Small intestine (tissue), 7 donors: ENCODE measurements at regions not wholly inside any gene's neighbourhood (a gene's known extent, or its start where the extent isn't known, plus 50 kb on each side); places are given as distances from the start of the nearest gene placed in this dataset.

Experiments used
- DNase-seq, 2 donors: peaks; one replicate each; pipeline versions ENCODE4 v3.0.0 to v3.0.0-alpha.2; 2013
- FAIRE-seq: peaks from 2 replicates; lab custom pipeline; 2012; peaks lifted over from hg19 to GRCh38; lab: Jason Lieb, UNC
- H3K27ac ChIP-seq, 3 donors: one replicate each; pipeline ENCODE4 v1.5.1; 2013; ENCODE audit warnings: low read length in 2 of 3, mild to moderate bottlenecking in 2 of 3, control low read depth in 1 of 3, inconsistent platforms in 1 of 3, low read depth in 1 of 3, moderate library complexity in 1 of 3
- H3K27me3 ChIP-seq, 3 donors: one replicate each; pipeline ENCODE4 v1.6.1; 2013; ENCODE audit warnings: low read length in 3 of 3, inconsistent platforms in 1 of 3; ENCODE audit not compliant: control insufficient read depth in 3 of 3, insufficient read depth in 3 of 3
- H3K36me3 ChIP-seq, 3 donors: one replicate each; pipeline ENCODE4 v1.6.1; 2013; ENCODE audit warnings: low read length in 3 of 3, inconsistent platforms in 1 of 3, low read depth in 1 of 3, mild to moderate bottlenecking in 1 of 3, moderate library complexity in 1 of 3; ENCODE audit not compliant: control insufficient read depth in 3 of 3, insufficient read depth in 2 of 3
- H3K4me1 ChIP-seq, 3 donors: one replicate each; pipeline ENCODE4 v1.6.1; 2013; ENCODE audit warnings: low read length in 2 of 3, inconsistent platforms in 1 of 3, low read depth in 1 of 3, mild to moderate bottlenecking in 1 of 3, moderate library complexity in 1 of 3; ENCODE audit not compliant: control insufficient read depth in 3 of 3, insufficient read depth in 2 of 3
- H3K4me3 ChIP-seq, 3 donors: one replicate each; pipeline ENCODE4 v1.5.1; 2013; ENCODE audit warnings: low read length in 3 of 3, control low read depth in 1 of 3, inconsistent platforms in 1 of 3, low read depth in 1 of 3, mild to moderate bottlenecking in 1 of 3, moderate library complexity in 1 of 3
- H3K9me3 ChIP-seq, 2 donors: one replicate each; pipeline ENCODE4 v1.6.1; 2013; ENCODE audit warnings: low read depth in 1 of 2, low read length in 1 of 2; ENCODE audit not compliant: control insufficient read depth in 2 of 2, insufficient read depth in 1 of 2
- WGBS, 3 donors: extraction: QIAGEN DNeasy Blood & Tissue Kit; methylation state at CpG; one replicate each; pipeline ENCODE4 v1.1.7; 2013; 5-methylcytosine and 5-hydroxymethylcytosine counted together
- donor health status: healthy with polysubstance abuse.
- donor health status: control.
- donor health status: control.
- donor health status: Bipolar disorder and iron deficiency.
- donor health status: healthy.

- Histone ChIP-seq H3K27ac (no peak overlapping the region), H3K27me3 (no peaks in the 10 kb centered on the region), H3K4me3 (no peak overlapping the region), H3K36me3 (no peaks in the 10 kb centered on the region), H3K4me1 (no peaks in the 10 kb centered on the region), H3K9me3 (peaks cover 0 to 7% of the 10 kb centered on the region in 2 donors)
- no peak for DNase-seq
- WGBS, 3 donors: 65 to 74% (median 71%) methylated on average over 3 of the region's 3 CpGs
- FAIRE-seq: no peak
Measured at GRCh38 chr1:98253145-98253544, 332.3 kb upstream of the DPYD start.

GRCh38 chr1:98251497-98251896 is 330.7 kb upstream of the DPYD start:
- Histone ChIP-seq H3K36me3 (no peaks in the 10 kb centered on the region), H3K9me3 (peaks cover 0 to 7% of the 10 kb centered on the region in 2 donors), H3K27me3 (no peaks in the 10 kb centered on the region), H3K4me3 (no peak overlapping the region), H3K4me1 (no peaks in the 10 kb centered on the region), H3K27ac (no peak overlapping the region)
- 85 to 94% (median 91%) methylated on average over 2 of the region's 2 CpGs for WGBS, 3 donors
- no peak for DNase-seq
- FAIRE-seq: no peak

GRCh38 chr1:98232678-98233077 is 311.8 kb upstream of the DPYD start:
- Histone ChIP-seq H3K36me3 (no peaks in the 10 kb centered on the region), H3K4me3 (no peak overlapping the region), H3K9me3 (peaks cover 0 to 5% of the 10 kb centered on the region in 2 donors), H3K4me1 (no peaks in the 10 kb centered on the region), H3K27ac (no peak overlapping the region), H3K27me3 (no peaks in the 10 kb centered on the region)
- WGBS, 3 donors: 75 to 83% (median 77%) methylated on average over 3 of the region's 3 CpGs
- FAIRE-seq (no peak), DNase-seq (no peak)

GRCh38 chr1:98222706-98223105 is 301.9 kb upstream of the DPYD start:
- 74 to 87% (median 77%) methylated on average over 1 of the region's 1 CpG for WGBS, 3 donors
- H3K27me3 ChIP-seq: no peaks in the 10 kb centered on the region

GRCh38 chr1:98221923-98222322 is 301.1 kb upstream of the DPYD start:
- Histone ChIP-seq H3K27me3 (no peaks in the 10 kb centered on the region), H3K4me1 (no peaks in the 10 kb centered on the region), H3K4me3 (no peak overlapping the region), H3K36me3 (no peaks in the 10 kb centered on the region), H3K27ac (no peak overlapping the region), H3K9me3 (no peaks in the 10 kb centered on the region)
- peak in 1 of 2 donors; percentile 4 for DNase-seq
- 43 to 74% (median 67%) methylated on average over 3 of the region's 3 CpGs for WGBS, 3 donors
- no peak for FAIRE-seq

More at GRCh38 chr1:98222706-98223105, 301.9 kb upstream of the DPYD start:
- no peaks in the 10 kb centered on the region for H3K36me3 ChIP-seq
- no peak overlapping the region for H3K4me3 ChIP-seq
- H3K27ac ChIP-seq: no peak overlapping the region
- H3K4me1 ChIP-seq: no peaks in the 10 kb centered on the region
- no peak for FAIRE-seq
- no peaks in the 10 kb centered on the region for H3K9me3 ChIP-seq
- no peak for DNase-seq

GRCh38 chr1:98217601-98218000 is 296.8 kb upstream of the DPYD start:
- Histone ChIP-seq H3K36me3 (no peaks in the 10 kb centered on the region), H3K4me1 (no peaks in the 10 kb centered on the region), H3K27ac (no peak overlapping the region), H3K4me3 (no peak overlapping the region), H3K27me3 (no peaks in the 10 kb centered on the region), H3K9me3 (no peaks in the 10 kb centered on the region)
- FAIRE-seq (no peak), DNase-seq (no peak)
- WGBS, 3 donors: 73 to 80% (median 79%) methylated on average over 2 of the region's 2 CpGs

GRCh38 chr1:98216304-98216703 is 295.5 kb upstream of the DPYD start:
- Histone ChIP-seq H3K4me1 (no peaks in the 10 kb centered on the region), H3K9me3 (no peaks in the 10 kb centered on the region), H3K27ac (no peak overlapping the region), H3K27me3 (no peaks in the 10 kb centered on the region), H3K36me3 (no peaks in the 10 kb centered on the region), H3K4me3 (no peak overlapping the region)
- WGBS, 3 donors: 76 to 90% (median 76%) methylated on average over 5 of the region's 5 CpGs
- FAIRE-seq (no peak), DNase-seq (no peak)

- no peaks in the 10 kb centered on the region for H3K4me1 ChIP-seq
- no peaks in the 10 kb centered on the region for H3K36me3 ChIP-seq
- no peak overlapping the region for H3K4me3 ChIP-seq
- WGBS, 3 donors: 82 to 87% (median 87%) methylated on average over 2 of the region's 2 CpGs
- no peak for FAIRE-seq
- H3K27me3 ChIP-seq: peaks cover 0 to 2% (median 0%) of the 10 kb centered on the region in 3 donors
- no peak overlapping the region for H3K27ac ChIP-seq
- H3K9me3 ChIP-seq: no peaks in the 10 kb centered on the region
- no peak for DNase-seq
Measured at GRCh38 chr1:98211271-98211845, 290.5 kb upstream of the DPYD start.

DNA sequence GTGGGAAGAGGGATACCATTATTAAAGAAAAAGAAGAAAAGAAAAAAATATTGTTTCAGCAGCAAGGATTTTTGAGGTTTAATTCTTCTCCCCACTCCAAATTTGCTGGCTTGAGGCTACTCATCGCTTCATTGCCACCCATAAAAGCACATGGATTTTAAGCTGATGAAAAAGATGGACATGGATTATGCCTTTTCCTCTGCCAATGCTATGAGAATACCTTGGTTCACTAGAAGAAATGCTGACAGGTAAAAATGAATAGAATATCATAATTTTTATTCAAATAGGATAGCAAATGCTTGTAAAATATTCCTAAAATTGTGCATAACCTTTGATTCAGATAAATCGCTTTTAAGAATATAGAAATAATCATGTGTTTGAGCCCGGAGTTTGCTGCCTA is 289.7 kb upstream of the DPYD start:
- FAIRE-seq (no peak), DNase-seq (no peak)
- Histone ChIP-seq H3K4me1 (no peaks in the 10 kb centered on the region), H3K27ac (no peak overlapping the region), H3K27me3 (peaks cover 0 to 2% (median 0%) of the 10 kb centered on the region in 3 donors), H3K36me3 (no peaks in the 10 kb centered on the region), H3K9me3 (no peaks in the 10 kb centered on the region), H3K4me3 (no peak overlapping the region)
- WGBS, 3 donors: 92 to 95% (median 93%) methylated on average over 3 of the region's 3 CpGs
